GM19372 (cell line): ENCODE measurements at regions not wholly inside any gene's neighbourhood (a gene's known extent, or its start where the extent isn't known, plus 50 kb on each side); places are given as distances from the start of the nearest gene placed in this dataset.

Experiments
- ATAC-seq: cut with Tn5 transposase; IDR thresholded peaks from one replicate; pipeline ENCODE4 v1.9.1; 2021; ENCODE audit warnings: mild to moderate bottlenecking, low read depth, moderate library complexity; ENCODE audit not compliant: unreplicated experiment

DNA sequence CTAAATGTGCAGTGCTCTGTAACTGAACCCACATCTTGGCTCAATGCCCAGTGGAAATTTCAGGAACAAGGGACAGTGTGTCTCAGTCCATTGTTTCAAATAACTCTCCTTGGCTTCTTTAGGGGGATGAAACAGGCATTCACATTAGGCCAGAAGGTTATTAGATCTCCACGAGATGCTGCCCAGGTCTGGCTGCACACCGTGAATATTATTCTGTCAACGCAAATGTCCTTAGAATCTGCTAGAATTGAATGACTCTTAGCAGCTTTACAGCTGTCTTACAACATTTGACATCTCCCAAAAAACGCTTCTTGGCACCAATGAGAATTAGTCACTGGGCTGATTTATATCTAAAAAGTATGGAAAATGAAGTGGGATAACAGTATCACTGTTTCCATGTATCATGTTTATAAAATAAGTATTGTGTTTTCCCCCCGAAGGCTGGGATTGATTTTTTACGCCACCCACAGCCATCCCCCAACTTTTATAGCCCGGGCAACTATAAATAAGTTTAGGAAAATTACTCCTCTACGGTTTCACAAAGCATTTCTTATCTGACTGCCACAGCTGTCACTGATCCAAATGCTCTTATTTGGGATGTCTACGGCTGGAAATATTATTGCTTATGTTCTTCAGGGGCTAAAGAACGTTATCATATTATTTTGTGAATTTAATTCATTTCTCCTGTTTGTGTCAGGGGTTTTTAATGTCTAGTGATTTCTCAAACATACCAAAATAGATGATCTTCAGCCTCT is 559.7 kb upstream of the FAT1 start:
- ATAC-seq: no peak

GRCh38 chr4:187286525-187286924 is 562.9 kb upstream of the FAT1 start:
- no peak for ATAC-seq

- ATAC-seq: no peak
Observed at GRCh38 chr4:187289371-187289770, 565.7 kb upstream of the FAT1 start.

DNA sequence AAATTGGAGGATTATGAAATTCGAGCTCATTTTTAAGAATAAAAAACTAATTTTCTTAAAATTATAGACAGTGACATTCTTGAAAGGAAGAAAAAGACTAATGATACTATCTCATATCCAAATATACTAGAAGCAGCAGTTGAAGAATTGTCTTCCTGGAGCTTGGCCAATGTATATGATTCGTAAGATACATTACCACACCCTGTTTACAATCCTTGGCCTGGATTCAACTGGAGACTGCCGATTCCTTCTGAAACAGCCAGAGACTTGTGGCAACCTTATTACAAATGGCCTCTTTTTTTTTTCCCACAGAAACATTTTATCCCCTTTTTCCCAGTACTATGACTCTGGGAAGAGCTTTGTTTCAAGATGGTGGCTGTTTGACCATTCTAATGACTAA is 571.2 kb upstream of the FAT1 start:
- no peak for ATAC-seq

DNA sequence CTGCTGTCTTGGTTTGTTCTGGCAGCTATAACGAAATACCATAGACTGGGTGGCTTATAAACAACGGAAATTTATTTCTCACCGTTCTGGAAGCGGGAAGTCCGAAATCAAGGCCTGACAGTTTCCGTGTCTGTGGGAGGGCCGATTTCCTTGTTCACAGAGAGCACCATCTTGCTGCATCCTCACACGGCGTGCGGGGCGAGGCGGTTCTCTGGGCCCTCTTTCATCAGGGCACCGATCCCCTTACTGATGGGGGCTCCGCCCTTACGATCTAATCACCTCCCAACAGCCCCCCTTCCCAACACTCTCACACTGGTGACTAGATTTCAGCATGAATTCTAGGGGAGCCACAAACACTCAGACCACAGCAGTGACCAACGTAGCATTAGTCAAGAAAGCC is 578.3 kb upstream of the FAT1 start:
- no peak for ATAC-seq

DNA sequence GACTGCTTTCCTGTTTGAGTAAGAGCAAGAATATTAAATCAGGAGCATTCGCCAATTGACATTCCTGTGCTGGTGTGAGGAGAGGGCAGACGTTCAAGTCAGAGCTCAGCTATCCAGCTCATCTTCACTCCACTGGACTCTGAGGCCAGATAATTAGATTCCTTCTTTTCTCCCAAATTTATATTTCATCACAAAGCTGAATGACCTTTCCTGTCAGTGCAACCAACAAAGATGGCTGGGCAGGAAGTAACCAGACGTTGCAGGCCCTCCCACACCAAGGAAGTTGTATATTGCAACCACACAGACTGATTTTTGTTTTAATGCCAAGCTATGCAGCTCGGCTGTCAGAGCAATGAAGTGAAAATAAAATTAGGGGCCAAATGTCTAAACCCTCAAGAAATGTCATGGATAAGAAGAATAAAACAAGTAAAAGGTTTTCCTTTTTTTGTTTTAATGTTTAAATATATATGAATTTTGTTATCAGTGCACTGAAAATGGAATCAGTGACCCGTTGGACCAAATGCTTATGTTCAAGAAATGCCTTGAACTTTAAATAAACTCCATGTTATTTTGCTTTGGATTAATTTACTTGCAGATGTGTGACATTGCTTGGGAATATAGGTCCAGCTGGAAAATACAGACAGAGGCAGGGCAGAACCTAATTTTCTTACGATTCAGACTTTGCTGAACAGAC is 578.9 kb upstream of the FAT1 start:
- no peak for ATAC-seq

- no peak for ATAC-seq
Observed at GRCh38 chr4:187304133-187304532, 580.5 kb upstream of the FAT1 start.

GRCh38 chr4:187307131-187307530 is 583.5 kb upstream of the FAT1 start:
- no peak for ATAC-seq

- no peak for ATAC-seq
Observed at GRCh38 chr4:187309456-187309855, 585.8 kb upstream of the FAT1 start.

DNA sequence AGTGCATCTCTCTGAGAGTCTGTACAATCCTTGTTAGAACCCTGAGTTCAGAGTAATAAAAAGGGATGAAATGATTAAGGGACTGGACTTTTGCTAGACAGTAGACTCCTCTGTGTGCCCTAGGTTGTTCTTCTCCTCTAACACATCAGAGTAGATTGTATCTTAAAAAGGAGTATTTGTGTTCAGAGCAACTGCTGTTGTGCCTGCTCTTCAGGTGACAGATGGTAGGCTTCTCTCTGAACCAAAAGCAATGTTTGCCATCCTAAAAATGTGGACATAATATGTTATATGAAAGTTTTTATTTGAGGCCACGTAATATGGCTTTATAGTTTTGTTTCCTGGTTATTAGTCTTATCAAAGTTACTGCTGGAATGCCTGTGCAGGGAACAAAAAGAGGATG is 588.6 kb upstream of the FAT1 start:
- ATAC-seq: no peak

DNA sequence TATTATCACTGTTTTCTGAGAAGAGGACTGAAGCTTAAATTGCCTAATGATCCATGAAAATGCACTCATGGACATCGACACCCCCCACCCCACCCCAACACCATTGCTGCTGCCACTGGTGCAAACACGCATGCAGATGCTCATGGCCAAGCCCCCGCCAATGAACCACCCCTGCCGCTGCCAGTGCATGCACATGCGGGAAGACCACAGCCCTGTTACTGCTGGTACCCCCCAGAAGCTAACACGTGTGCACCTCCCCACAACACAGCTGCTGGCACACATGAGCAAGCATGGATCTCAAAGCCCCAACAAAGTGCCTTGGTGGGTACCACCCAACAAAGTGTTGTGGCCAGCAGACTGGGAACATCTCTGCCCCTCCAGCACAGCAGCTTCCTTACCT is 594.1 kb upstream of the FAT1 start:
- ATAC-seq: no peak

DNA sequence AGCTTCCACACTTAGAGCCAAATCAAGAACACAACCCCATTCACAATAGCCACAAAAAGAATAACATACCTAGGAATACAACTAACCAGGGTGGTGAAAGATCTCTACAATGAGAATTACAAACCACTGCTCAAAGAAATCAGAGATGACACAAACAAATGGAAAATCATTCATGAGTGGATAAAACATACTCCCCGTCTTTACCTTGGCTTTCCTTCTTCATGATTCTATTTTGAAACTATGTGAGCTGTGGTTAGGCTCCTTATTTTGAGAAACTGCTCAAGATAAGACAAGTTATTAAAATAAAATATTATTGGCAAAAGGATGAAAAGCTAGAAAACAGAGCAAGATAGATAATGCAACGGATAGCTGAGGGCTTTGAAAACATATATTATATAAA is 598.1 kb upstream of the FAT1 start:
- no peak for ATAC-seq

DNA sequence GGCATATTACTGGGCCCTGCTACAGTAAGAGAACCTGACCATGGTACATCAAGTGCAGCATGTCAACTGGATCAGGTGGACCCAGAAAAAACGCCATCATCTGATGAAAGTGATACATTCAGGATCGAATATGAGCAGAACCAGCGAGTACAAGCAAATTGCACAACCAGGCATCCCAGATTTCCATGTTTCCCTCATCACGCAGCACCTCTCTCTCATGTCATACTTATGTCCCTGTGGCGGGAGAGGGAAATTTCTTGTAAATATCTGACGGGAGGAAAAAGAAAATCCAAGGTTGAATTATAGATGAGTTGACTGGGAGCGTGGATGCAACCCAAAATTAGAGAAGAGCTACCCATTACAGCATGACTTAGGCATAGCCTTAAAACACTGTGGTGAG is 608.5 kb upstream of the FAT1 start:
- ATAC-seq: no peak

DNA sequence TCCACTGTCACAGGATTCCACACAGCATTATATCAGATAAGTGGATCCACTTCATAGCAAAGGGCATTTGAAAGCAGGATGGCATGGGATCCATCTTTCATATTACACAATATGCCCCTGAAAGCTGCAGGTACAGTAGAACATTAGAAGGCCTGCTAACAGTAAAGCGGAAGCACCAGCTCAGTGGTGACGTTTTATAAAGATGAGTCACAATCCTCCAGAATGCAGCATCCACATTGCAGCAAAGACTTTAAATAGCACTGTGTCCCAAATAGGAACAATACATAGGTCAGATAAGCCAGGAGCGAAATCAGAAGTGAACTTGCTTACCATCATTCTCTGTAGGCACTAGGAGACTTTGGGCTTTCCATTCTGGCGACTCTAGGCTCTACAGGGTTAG is 609.5 kb upstream of the FAT1 start:
- no peak for ATAC-seq

GRCh38 chr4:187335339-187335738 is 611.7 kb upstream of the FAT1 start:
- no peak for ATAC-seq

DNA sequence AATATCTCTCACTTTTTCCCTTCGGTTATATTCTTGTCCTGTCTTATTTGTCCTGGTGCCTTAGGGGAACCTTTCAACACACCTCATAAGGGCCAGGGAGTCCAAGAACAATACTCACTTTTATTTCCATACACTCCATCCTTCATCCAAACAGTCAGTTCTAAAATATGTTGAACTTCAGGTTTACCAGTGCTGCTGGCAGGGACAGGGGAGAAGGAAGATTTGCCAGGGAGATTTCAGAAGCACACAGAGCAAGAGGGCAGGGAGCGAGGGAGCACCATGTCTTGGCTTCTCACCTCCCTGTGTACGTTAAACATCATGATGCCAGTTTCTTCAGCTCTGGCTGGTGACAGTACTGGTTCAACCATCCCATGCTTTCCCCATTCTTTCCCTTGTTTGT is 631.1 kb upstream of the FAT1 start:
- ATAC-seq: no peak

GRCh38 chr4:187357045-187357643 is 633.5 kb upstream of the FAT1 start:
- ATAC-seq: no peak

- no peak for ATAC-seq
Observed at GRCh38 chr4:187357821-187358220, 634.2 kb upstream of the FAT1 start.

GRCh38 chr4:187362937-187363857 is 632.4 kb upstream of the ZFP42 start:
- ATAC-seq: no peak

GRCh38 chr4:187364401-187364800 is 631.2 kb upstream of the ZFP42 start:
- ATAC-seq: no peak

DNA sequence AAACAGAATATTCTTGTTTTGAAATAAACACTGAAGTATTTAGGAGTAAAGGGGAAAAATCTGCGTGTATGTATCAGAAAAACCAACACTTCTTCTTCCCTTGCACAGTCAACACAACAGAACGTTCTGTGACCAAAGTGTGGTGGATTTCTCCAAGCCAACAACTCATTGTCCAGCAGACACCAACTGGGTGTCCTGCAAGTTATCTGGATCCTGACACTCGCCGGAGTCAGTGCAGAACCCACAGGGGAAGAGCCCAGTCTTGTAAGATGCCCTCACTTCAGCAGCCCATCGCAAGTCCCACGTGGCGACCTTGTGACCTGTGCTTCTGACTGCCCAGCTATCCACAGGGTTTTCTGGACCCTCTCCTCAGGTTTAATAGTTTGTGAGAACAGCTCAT is 630.7 kb upstream of the ZFP42 start:
- no peak for ATAC-seq
